IPS-18c (cell line): ENCODE measurements at regions not wholly inside any gene's neighbourhood (a gene's known extent, or its start where the extent isn't known, plus 50 kb on each side); places are given as distances from the start of the nearest gene placed in this dataset.

Experiments used
- H3K4me3 ChIP-seq: 2 replicates; pipeline ENCODE4 v1.7.0; 2013; ENCODE audit warnings: low read depth, mild to moderate bottlenecking, low read length, moderate library complexity; ENCODE audit not compliant: insufficient read depth
- H3K9me3 ChIP-seq: one replicate; pipeline ENCODE4 v1.6.1; 2013; ENCODE audit warnings: mild to moderate bottlenecking, low read length, moderate library complexity; ENCODE audit not compliant: control insufficient read depth, insufficient read depth

DNA sequence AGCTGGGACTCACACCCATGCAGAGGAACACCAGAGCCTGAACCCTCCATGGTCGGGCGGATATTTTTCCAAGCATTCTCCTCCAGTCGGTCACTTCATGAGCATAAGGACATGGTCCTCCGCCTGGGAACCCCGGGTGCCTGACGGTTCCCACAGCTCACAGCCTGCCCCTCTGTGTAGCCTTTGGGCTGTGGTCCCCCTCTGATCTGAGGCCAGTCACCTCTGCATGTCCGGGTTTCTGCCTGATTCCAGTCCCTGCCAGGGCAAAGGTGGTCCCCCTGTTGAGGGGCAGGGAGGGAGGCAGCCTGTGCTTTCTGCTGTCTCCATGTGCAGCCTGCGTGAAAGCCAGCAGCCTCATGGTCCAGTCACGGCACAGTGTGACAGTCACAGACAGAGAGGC is 76.6 kb upstream of the KLF13 start:
- H3K4me3 ChIP-seq, result no peak overlapping the region
- H3K9me3 ChIP-seq, result no peaks in the 10 kb centered on the region

DNA sequence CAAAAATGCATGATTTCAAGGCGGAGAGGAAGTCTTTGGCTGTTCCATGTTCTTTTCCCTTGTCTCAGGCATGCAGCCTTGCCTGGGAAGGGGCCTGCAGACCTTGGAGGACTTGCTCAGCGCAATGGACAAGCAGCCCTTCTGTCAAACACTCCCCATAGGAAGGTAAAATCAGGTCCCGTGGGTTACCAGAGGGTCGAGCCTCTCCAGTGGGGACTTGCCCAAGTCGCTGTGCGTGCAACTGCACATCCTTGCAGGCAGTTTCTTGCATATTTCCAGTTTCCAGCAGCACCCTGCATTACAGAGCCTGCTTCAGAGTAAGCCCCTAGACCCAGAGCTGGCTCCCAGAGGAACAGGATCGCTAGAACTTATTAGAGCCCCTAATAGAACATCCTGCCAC is 75.5 kb upstream of the KLF13 start:
- Histone ChIP-seq H3K9me3 (no peaks in the 10 kb centered on the region), H3K4me3 (no peak overlapping the region)

DNA sequence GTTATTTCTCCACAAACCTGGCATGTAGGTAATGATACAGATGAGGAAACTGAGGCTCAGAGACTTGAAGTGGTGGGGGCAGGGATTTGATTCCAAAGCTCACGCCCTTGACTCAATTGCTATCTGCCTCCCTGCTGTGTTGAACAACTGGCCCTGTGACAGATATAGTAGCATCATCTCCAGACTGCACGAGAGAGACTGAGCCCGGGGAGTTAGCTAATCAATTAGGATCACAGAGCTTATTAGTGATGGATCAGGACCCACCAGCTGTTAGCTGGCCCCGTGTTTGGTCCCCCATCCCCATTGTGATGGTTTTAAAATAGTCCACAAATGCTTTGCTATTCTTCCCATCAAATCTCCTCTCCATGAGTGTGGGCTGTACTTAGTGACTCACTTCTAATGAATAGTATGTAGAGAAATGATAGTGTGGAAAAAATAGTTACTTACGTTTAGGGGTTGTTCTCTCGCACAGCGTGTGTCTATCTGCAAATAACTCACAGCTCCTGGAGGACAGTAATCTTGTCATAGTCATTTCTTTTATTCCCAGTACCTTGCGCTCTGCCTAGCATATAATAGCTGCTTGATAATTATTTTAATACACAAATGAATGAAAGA is 74.4 kb upstream of the KLF13 start:
- Histone ChIP-seq H3K4me3 (no peak overlapping the region), H3K9me3 (no peaks in the 10 kb centered on the region)

DNA sequence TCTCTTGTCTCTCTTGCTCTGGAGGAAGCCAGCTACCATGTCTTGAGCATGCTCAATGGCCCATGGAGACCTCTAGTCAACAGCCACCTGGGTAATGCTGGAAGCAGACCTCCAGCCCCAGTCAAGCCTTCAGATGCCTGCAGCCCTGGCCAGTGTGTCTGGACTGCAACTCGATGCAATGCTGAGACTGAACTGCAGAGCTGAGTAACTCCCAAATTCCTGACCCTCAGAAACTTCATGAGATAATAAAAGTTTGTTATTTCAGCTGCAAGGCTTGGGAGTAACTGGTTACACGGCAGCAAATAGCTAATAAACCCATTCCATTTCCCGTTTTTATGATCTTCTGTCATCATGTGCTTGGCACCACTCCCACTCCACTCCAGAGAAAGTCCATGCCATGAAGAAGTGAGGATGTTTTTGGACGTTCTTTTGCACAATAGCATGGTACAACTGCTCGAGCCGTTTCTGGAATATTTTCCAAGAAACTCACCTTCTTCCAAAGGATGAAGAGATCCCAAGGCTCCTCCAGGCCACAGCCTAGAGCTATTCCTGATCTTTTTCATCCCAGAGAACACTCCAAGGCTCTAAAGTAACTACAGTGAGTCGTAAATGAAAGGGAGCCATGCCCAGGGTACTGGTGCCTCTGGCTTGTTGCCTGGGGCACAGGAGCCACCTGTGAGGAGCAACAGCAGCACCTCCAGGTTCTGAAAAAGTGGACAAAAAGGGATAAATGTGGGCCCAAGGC is 72.0 kb upstream of the KLF13 start:
- H3K9me3 ChIP-seq, result no peaks in the 10 kb centered on the region
- no peak overlapping the region for H3K4me3 ChIP-seq

DNA sequence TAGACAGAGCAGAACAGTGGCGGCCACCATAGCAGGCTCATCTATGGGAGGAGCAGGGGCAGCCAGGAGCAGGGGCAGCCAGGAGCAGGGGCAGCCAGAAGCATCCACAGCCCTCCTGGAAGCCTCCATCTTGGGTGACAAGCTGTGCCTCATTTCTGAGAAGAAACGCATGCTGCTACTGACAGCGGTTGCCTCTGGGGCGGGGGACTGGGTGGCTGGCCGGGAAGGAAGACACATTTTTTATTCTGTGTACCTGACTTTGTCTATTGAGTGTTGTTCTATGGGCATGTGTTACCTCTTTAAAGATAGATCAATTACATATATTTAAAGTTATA is 71.5 kb upstream of the KLF13 start:
- H3K4me3 ChIP-seq, result no peak overlapping the region

DNA sequence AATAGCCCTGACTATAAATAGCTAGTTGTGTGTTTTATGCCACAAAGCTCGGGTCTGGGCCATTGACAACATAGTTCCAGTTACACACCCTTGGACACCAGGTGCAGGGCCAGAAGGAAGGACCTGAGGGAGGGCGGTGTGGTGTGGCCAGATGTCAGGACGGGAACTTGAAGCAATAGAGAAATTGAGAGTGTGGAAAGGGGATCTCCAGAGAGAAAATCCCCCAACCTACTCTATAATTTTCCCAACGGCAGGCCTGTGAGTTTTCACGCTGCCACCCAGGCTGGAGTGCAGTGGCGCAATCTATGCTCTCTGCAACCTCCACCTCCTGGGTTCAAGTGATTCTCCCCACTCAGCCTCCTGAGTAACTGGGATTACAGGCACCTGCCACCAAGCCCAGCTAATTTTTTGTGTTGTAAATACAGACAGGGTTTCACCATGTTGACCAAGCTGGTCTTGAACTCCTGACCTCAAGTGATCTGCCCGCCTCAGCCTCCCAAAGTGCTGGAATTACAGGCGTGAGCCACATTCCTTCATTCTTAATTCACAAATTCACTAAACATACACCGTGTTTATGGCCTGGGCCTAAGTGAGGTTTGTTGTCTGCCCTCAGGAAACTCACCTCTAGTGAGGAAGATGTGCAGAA is 70.8 kb upstream of the KLF13 start:
- H3K9me3 ChIP-seq, result no peaks in the 10 kb centered on the region
- no peak overlapping the region for H3K4me3 ChIP-seq

More for the DNA sequence above, 71.5 kb upstream of the KLF13 start:
- no peaks in the 10 kb centered on the region for H3K9me3 ChIP-seq

DNA sequence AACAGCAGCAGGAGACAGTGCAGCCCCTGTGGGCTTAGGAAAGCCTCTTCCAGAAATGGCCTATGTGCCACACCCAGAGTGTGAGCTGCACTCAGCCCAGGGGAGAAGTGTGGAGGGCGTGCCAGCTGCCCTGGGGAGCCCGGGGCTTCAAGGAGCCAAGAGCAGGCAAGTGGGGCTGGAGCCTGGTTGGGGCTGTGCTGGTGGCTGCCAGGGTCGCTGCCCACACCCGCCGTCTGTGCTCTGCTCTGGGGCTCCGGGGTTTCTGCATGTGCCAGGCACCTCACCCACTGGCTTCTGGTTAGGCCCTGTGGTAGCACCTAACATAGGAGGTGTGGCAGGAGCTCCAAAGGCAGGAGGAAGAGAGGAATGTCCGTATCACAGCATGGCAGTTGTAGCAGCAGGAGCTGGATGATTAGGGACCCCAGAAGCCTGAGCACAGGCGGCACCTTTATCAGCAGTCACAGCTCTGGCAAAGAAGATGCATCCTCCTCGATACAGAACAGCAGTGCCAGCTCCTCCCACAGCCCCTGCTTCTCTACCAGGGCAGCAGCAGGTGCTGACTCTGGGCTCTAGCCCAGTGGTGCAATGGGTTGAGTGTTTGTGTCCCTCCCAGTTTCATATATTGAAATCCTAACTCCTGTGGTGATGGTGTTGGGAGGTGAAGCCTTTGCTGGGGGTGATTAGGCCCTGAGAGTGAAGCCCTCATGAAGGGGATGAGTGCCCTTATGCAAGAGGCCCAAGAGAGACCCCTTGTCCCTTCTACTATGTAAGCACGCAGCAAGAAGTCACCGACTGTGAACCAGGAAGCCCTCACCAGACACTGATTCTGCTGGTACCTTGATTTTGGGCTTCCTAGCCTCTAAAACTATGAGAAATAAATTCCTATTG is 70.0 kb upstream of the KLF13 start:
- H3K9me3 ChIP-seq, result no peaks in the 10 kb centered on the region
- H3K4me3 ChIP-seq, result no peak overlapping the region

DNA sequence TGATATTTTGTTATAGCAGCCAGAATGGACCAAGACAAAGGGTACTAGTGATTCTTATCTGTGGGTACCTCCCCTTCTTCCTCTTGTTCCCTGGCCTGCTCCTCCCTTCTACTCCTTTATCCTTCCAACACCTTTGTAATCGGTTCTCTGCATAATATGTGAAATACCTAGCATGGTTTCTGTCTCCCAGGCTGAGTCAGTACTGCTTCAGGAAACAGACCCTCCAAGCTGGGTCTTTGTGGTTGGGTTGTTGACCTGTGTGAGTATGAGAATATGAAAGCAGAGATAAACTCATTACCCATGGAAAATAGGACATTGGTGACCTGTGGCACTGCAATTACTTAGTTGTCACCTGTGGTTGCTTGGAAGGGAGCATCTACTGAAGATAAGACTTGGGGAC is 69.3 kb upstream of the KLF13 start:
- H3K4me3 ChIP-seq, result no peak overlapping the region
- H3K9me3 ChIP-seq, result no peaks in the 10 kb centered on the region

DNA sequence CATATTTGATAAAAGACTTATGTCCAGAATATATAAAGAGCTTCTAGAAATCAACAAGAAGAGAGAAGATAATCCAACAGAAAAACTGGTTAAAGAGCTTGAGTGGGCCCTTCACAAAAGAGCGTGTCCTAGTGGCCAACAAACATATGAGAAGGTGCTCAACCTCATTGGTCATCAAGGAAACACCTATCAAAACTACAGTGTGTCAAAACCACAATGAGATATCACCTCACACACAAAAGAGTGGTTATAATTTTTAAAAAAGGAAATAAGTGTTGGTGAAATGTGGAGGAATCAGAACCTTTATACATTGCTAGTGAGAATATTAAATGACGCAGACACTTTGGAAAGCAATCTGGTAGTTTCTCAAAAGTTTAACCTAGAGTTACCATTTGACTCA is 68.4 kb upstream of the KLF13 start:
- Histone ChIP-seq H3K4me3 (no peak overlapping the region), H3K9me3 (no peaks in the 10 kb centered on the region)

DNA sequence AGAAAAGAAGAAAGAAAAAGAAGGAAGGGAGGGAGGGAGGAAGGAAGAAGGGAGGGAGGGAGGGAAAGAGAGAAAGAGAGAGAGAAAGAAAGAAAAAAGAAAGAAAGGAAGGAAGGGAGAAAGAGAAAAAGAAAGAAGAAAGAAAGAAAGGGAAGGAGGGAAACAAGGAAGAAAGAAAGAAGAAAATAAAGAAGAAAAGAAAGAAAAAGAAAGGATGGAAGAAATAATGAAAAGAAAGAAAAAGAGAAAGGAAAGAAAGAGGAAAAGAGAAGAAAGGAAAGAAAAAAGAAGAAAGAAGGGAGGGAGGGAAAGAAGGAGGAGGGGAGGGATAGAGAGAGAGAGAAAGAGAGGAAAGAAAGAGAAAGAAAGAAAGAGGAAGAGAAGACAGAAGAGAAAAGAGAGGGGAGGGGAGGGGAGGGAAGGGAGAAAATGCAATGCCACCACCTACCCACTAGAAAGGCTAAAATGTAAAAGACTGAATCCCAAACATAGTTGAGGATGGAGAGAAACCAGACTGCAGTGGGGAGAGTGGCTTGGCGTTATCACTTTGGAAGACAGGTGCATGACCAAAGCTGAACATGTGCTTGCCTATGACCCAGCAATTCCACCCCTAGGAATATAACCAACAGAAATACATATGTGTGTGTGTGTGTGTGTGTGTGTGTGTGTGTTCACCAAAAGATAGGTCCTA is 66.9 kb upstream of the KLF13 start:
- Histone ChIP-seq H3K9me3 (no peaks in the 10 kb centered on the region), H3K4me3 (no peak overlapping the region)

DNA sequence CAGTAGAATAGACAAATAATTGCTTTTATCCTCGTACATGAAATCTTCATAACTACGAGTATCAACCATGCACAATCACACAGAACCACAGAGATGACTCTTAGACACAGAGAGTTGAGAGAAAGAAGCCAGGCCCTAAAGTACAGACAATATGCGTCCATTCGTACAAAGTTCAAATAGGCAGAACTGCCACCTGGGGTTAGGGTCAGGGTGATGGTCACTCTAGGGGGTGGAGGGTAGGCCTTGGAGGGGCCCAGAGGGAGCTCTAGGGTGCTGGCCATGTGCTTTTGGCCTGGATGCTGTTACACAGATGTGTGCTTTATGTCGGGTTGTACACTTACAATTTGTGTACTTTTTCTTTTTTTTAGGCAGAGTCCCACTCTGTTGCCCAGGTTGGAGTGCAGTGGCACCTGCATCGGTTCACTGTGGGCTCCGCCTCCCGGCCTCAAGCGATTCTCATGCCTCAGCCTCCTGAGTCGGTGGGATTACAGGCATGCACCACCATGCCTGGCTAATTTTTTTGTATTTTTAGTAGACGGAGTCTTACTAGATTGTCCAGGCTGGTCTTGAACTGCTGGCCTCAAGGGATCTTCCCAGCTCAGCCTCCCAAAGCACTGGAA is 65.9 kb upstream of the KLF13 start:
- Histone ChIP-seq H3K9me3 (no peaks in the 10 kb centered on the region), H3K4me3 (no peak overlapping the region)

DNA sequence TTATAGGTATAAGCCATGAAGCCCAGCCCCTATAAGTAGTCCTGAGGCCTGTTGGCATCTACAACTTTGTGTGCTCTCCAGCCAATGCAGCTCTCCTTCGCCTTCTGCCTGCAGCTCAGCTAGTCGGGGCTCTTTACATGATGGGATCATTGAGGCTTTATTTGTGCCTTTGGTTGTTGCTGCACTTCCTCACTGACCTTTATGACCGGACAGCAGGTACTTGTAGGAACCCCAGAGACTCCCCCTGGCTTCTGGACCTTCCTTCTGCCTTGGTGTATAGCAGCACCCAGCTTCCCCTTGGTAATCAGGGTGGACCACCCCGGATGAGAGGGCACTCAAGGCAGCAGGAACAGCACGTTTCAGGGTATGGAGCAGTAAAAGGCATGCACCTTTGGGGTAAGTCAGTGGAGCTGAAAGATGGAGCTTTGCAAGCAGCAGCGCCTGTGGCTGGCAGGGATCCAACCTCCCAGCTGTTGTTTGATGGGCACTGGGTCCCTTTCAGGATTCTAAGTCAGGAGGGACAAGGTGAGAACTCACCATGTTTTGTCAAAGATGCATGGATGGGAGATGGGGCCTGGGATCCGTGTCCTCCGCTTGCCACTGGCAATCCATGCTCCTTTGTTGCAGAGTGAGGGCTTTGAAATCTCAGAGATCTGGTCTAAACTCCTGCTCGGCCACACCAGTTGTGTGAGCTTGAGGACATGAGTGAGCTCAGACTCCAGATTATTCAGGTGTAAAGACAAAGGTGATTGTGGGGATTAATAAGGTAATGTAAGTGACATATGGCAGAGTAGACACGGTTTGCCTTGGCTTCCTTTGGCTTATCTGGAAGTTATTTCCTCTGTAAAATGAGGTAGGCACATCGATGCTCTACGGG is 65.1 kb upstream of the KLF13 start:
- Histone ChIP-seq H3K4me3 (no peak overlapping the region), H3K9me3 (no peaks in the 10 kb centered on the region)

DNA sequence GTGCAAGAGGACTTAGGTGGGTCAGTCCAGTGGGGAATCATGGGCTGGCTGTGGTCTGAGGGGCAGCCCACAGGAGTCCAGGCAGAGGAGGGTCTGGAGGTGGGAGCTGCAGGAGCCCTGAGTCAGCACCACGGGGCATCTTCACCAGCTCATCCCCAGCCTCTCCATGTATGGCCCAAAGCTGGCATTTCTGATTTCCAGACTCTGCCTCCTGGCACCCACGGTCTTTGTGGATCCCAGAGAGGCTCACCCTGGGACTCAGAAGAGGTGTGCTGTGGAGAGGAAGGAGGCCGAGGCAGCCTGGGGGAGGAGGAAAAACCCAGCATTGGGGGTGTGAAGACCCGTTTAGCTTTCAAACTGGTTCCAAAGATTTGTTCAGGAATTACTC is 64.5 kb upstream of the KLF13 start:
- no peak overlapping the region for H3K4me3 ChIP-seq

DNA sequence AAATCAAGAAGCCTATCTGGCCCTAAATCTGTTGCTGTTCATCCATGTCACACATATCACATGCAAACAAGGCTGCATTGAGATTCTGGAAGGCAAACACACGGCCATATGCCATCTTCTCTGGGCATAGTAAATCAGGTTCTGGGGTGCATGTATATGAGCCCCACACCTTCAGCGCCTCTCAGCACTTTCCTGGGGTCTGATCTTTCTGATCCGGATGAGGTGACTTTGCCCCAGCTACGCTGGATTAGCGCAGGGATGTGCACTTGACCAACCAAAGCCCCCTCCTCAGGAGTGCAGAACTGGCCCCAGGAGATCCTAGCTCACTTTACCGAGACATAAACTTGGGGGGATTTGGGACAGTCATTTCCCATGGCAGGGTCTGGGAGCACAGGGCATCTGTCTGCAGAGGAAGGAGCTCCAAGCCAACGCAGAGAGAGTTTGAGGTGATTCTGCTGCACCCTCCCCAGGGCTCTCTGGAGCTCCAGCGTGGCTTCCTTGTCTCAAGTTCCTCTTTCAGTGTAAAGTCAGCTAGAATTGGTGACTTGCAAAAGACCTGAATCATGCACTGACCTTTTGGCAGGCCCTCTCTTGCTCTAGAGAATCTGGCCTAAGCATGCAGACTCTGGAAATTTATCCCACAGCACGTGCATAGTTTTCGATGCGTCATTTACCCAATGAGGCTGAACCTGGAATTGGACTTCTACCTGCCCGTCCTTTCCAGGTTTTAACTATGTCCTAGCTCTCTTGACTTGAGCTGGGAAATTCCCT is 63.5 kb upstream of the KLF13 start:
- Histone ChIP-seq H3K4me3 (no peak overlapping the region), H3K9me3 (no peaks in the 10 kb centered on the region)

More for the DNA sequence above, 64.5 kb upstream of the KLF13 start:
- H3K9me3 ChIP-seq, result no peaks in the 10 kb centered on the region

DNA sequence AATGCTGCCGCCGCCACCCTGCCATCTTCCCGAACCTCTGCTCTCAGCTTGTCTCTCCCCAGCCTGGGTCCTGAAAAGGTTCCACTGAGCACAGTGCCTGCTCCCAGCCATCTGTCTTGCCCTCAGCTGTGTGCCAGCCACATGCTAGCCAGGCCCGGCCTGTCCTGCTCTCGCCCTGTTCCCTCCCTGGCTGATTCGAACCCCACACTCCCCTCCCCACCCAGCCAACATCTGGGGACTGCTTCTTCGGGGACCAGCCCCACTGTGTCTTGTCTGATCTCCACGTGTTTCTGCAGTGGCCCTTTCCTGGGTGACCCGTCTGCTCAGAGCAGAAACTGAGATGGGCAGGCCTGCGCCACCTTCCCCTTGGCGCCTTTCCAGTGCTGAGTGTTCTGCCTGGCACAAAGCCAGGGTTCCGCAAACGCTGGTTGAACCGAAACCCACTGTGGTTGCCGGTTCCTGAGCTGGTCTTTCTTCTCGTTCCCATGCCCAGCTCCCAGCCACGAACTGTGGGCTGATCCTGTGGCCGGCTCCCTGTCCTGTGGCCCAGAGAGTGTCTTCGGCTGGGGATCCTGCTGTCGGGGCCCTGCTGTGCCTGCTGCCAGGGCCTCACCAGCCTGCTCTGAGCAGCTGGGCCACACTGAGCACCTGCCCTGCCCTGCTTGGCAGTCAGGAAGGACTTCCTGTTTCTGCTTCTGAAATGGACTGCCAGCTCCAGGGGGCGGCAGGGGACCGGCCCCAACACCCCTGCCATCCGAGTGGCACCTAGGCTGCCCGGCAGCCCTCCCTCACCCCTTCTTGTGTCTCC is 62.7 kb upstream of the KLF13 start:
- Histone ChIP-seq H3K4me3 (no peak overlapping the region), H3K9me3 (no peaks in the 10 kb centered on the region)
